B cell (primary cell): ENCODE measurements at regions not wholly inside any gene's neighbourhood (a gene's known extent, or its start where the extent isn't known, plus 50 kb on each side); places are given as distances from the start of the nearest gene placed in this dataset.

ENCODE experiments used
- EZH2 ChIP-seq: IDR thresholded peaks from 2 replicates; pipeline ENCODE4 v1.6.1; 2012; ENCODE audit warnings: borderline replicate concordance, low read depth, mild to moderate bottlenecking, moderate library complexity, low read length; ENCODE audit not compliant: insufficient read depth, poor library complexity, severe bottlenecking
- TF ChIP-seq, protein P1 (sequence below): fragments of 200-600 bp; IDR thresholded peaks from one replicate; pipeline ENCODE4 v1.8.0; 2022; ENCODE audit warnings: antibody characterized with exemption, mild to moderate bottlenecking

DNA sequence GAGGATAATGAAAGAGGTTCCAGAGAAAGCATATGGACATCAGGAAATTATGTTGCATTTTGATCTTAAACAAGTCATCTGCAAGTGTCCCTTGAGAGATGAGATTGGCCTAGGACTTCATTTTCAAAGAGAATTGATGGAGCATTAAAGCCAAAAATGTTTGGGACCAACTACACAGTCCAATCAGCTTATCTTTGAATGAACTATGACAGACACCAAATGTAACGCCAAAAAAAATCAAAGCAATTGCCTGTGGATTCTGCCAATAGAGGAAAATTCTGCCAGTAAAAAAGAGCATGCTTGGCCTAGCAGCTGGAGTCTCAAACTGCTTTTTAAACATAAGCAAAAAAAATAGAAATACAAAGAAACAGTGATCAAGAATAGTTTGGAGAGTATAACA lies 594.5 kb upstream of the CHAC2 start:
- TF ChIP-seq, protein P1, sequence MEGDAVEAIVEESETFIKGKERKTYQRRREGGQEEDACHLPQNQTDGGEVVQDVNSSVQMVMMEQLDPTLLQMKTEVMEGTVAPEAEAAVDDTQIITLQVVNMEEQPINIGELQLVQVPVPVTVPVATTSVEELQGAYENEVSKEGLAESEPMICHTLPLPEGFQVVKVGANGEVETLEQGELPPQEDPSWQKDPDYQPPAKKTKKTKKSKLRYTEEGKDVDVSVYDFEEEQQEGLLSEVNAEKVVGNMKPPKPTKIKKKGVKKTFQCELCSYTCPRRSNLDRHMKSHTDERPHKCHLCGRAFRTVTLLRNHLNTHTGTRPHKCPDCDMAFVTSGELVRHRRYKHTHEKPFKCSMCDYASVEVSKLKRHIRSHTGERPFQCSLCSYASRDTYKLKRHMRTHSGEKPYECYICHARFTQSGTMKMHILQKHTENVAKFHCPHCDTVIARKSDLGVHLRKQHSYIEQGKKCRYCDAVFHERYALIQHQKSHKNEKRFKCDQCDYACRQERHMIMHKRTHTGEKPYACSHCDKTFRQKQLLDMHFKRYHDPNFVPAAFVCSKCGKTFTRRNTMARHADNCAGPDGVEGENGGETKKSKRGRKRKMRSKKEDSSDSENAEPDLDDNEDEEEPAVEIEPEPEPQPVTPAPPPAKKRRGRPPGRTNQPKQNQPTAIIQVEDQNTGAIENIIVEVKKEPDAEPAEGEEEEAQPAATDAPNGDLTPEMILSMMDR: no peak
- no peak for TF ChIP-seq EZH2
